ENCODE measurements at regions not wholly inside any gene's neighbourhood (a gene's known extent, or its start where the extent isn't known, plus 50 kb on each side); places are given as distances from the start of the nearest gene placed in this dataset.

DNA sequence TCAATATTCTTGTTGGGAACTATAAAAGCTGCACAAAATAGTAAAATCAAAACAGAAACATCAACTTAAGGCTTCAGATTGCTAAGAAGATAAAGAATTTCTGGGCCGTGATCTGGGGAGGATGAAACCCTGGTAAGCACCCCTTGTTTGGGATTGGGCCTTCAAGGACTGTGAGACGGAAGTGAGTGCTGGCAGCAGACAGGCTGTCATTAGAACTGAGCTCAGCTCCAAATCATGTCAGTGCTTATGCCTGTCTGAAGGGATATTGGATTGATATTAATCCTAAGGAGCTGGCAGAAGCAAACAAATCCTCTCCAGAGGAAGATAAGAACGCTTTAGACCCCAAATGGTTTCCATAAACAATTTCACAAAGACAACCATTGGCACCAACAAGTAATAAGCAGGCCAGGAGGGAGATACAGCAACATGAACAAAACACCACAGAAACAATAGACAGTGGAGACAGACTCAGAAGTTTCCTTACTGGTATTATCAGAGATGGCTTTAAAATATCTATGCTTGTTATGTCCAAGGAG is 72.6 kb upstream of the CTXND1 start:
- TF ChIP-seq TAF1 (IDR thresholded peaks at IDR 0.05; ENCODE audit: borderline replicate concordance, insufficient read depth, low read length) = no peak
- no peak for TF ChIP-seq POLR2AphosphoS5 (IDR thresholded peaks at IDR 0.05; ENCODE audit: low read depth, low read length)
